ENCODE measurements at regions not wholly inside any gene's neighbourhood (a gene's known extent, or its start where the extent isn't known, plus 50 kb on each side); places are given as distances from the start of the nearest gene placed in this dataset.

GRCh38 chr10:107831772-107832171, 667.3 kb upstream of the SORCS1 start:
- TF ChIP-seq CEBPB (IDR thresholded peaks at IDR 0.05) (no peak), REST (IDR thresholded peaks at IDR 0.05; ENCODE audit: low read depth) (no peak), MAX (IDR thresholded peaks at IDR 0.05) (no peak), YY1 (IDR thresholded peaks at IDR 0.05; ENCODE audit: low read depth) (no peak), EP300 (IDR thresholded peaks at IDR 0.05; ENCODE audit: borderline replicate concordance) (no peak), ZBTB7A (IDR thresholded peaks at IDR 0.05; ENCODE audit: low read depth) (no peak), NFIC (IDR thresholded peaks at IDR 0.05) (no peak), TCF12 (IDR thresholded peaks at IDR 0.05; ENCODE audit: low read depth) (no peak), TAF1 (IDR thresholded peaks at IDR 0.05; ENCODE audit: low read depth) (no peak), RAD21 (IDR thresholded peaks at IDR 0.05; ENCODE audit: low read depth) (no peak), CREB1 (IDR thresholded peaks at IDR 0.05; ENCODE audit: low read depth) (no peak)

All from Ishikawa (cell line).